ENCODE measurements at regions not wholly inside any gene's neighbourhood (a gene's known extent, or its start where the extent isn't known, plus 50 kb on each side); places are given as distances from the start of the nearest gene placed in this dataset.

DNA sequence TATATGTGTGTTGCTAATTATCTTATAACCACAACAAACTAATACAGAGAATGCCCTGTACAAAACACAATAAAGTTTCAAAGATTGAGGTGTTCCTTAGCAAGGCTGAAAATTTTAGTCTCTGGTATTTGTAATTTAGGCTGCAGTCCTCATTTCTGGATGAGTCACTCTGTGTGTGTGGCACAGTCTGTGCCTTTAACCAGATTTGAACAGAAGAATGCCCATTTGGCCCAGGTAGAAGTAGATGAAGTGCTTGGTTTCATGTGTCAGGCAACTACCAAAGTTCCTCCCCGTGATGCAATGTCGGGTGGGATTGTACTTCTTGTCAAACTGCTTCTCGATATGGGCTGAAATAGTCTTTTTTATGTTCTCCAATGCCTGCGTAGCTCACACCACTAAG is 91.6 kb upstream of the H2AZ1 start:
- no TSS peak for BruUV-seq (replicated peaks)
- Histone ChIP-seq H3K9me3 (replicated peaks; ENCODE audit: control insufficient read depth, insufficient read depth, low read length) (no peaks in the 10 kb centered on the region), H3K36me3 (ENCODE audit: control insufficient read depth in 2 of 2, extremely low read depth in 1 of 2, insufficient read depth in 2 of 2, low read length in 2 of 2) (no peaks in the 10 kb centered on the region), H3K9me1 (replicated peaks; ENCODE audit: control insufficient read depth, extremely low read depth, insufficient read depth, low read length) (no peaks in the 10 kb centered on the region), H3K27me3 (ENCODE audit: control insufficient read depth in 2 of 2, insufficient read depth in 2 of 2, low read length in 2 of 2) (no peaks in the 10 kb centered on the region), H3K4me2 (ENCODE audit: insufficient read depth, low read length) (no peak overlapping the region), H3K4me3 (replicated peaks in 1 of 3; ENCODE audit: insufficient read depth in 1 of 3, low read depth in 1 of 3, low read length in 3 of 3) (no peak overlapping the region), H3K4me1 (ENCODE audit: control insufficient read depth, extremely low read depth, insufficient read depth, low read length) (no peaks in the 10 kb centered on the region), H3K9ac (replicated peaks; ENCODE audit: extremely low read depth, insufficient read depth, low read length) (no peak overlapping the region), H2AFZ (ENCODE audit: low read depth, low read length) (no peak overlapping the region), H4K20me1 (replicated peaks; ENCODE audit: control insufficient read depth, extremely low read depth, insufficient read depth, low read length) (no peaks in the 10 kb centered on the region), H3K27ac (ENCODE audit: insufficient read depth, low read depth, low read length) (no peak overlapping the region), H3K79me2 (ENCODE audit: control insufficient read depth, insufficient read depth, low read length) (no peaks in the 10 kb centered on the region)
- intact Hi-C loops (cut with micrococcal nuclease) (no loop called here), dilution Hi-C loops (cut with MboI; ENCODE audit: extremely low pct_ligation_motif_present, low sequenced_read_pairs) (no loop called here)
- no peak for TF ChIP-seq GATA2 (IDR thresholded peaks at IDR 0.05; ENCODE audit: insufficient read depth, insufficient read length, low read depth, low read length)
- ChIA-PET CTCF (no interaction called here), POLR2A (no interaction called here)
- no peak for FAIRE-seq
- no peak for DNase-seq (ENCODE audit: low read depth, low spot score)

DNA sequence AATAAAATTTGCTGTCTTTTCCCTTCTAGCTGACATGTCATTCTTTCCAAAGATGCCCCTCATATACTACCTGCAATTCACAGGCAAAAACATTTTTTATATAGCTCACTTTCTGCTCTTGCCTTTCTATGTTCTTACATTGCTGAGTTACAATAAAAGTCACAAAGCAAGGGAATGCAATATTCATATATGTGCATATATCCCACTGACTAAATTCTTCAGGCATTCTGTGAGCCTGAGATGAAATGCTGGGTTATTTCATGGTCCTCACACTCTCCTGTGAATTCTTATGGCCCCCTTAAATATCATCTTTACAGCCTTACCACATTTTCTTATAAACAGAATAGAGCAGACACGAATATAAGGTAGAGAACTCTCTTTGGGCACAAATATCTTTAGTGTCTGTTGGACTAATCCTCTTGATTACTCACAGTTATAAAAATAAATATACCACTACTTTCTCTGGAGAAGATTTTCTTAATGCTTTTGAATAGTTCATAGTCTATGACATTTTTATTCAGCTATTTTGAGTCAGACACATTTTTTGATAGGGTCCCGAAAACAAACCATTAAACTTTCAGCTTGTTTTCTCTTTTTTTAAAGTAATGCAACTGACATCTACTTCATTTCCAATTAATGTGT is 84.1 kb upstream of the H2AZ1 start:
- BruUV-seq (replicated peaks): no TSS peak
- dilution Hi-C loops (cut with MboI; ENCODE audit: extremely low pct_ligation_motif_present, low sequenced_read_pairs): no loop called here

More for the DNA sequence above, 84.1 kb upstream of the H2AZ1 start:
- H3K9me3 ChIP-seq (replicated peaks; ENCODE audit: control insufficient read depth, insufficient read depth, low read length): no peaks in the 10 kb centered on the region
- no peaks in the 10 kb centered on the region for H3K27me3 ChIP-seq (ENCODE audit: control insufficient read depth in 2 of 2, insufficient read depth in 2 of 2, low read length in 2 of 2)
- no peak overlapping the region for H3K9ac ChIP-seq (replicated peaks; ENCODE audit: extremely low read depth, insufficient read depth, low read length)
- FAIRE-seq (no peak), DNase-seq (ENCODE audit: low read depth, low spot score) (no peak)
- no peak overlapping the region for H3K4me2 ChIP-seq (ENCODE audit: insufficient read depth, low read length)
- no peaks in the 10 kb centered on the region for H3K79me2 ChIP-seq (ENCODE audit: control insufficient read depth, insufficient read depth, low read length)
- ChIA-PET CTCF (no interaction called here), POLR2A (no interaction called here)
- no peak overlapping the region for H2AFZ ChIP-seq (ENCODE audit: low read depth, low read length)
- no peak overlapping the region for H3K27ac ChIP-seq (ENCODE audit: insufficient read depth, low read depth, low read length)
- no peaks in the 10 kb centered on the region for H4K20me1 ChIP-seq (replicated peaks; ENCODE audit: control insufficient read depth, extremely low read depth, insufficient read depth, low read length)
- no peaks in the 10 kb centered on the region for H3K4me1 ChIP-seq (ENCODE audit: control insufficient read depth, extremely low read depth, insufficient read depth, low read length)
- no peaks in the 10 kb centered on the region for H3K36me3 ChIP-seq (ENCODE audit: control insufficient read depth in 2 of 2, extremely low read depth in 1 of 2, insufficient read depth in 2 of 2, low read length in 2 of 2)
- no peaks in the 10 kb centered on the region for H3K9me1 ChIP-seq (replicated peaks; ENCODE audit: control insufficient read depth, extremely low read depth, insufficient read depth, low read length)
- TF ChIP-seq GATA2 (IDR thresholded peaks at IDR 0.05; ENCODE audit: insufficient read depth, insufficient read length, low read depth, low read length) (no peak), MYC (IDR thresholded peaks at IDR 0.05; ENCODE audit: low read depth, low read length) (no peak), EZH2 (IDR thresholded peaks at IDR 0.05; ENCODE audit: borderline replicate concordance, low read depth, low read length, severe bottlenecking) (no peak), JUN (IDR thresholded peaks at IDR 0.05; ENCODE audit: borderline replicate concordance, insufficient read depth, insufficient read length, low read depth) (no peak), POLR2AphosphoS5 (IDR thresholded peaks at IDR 0.05; ENCODE audit: insufficient read depth, low read depth, low read length) (no peak), POLR2A (IDR thresholded peaks at IDR 0.05; ENCODE audit: low read depth, low read length) (no peak), FOS (IDR thresholded peaks at IDR 0.05; ENCODE audit: borderline replicate concordance, insufficient read depth, low read length) (no peak)
- TF ChIP-seq, protein P1, sequence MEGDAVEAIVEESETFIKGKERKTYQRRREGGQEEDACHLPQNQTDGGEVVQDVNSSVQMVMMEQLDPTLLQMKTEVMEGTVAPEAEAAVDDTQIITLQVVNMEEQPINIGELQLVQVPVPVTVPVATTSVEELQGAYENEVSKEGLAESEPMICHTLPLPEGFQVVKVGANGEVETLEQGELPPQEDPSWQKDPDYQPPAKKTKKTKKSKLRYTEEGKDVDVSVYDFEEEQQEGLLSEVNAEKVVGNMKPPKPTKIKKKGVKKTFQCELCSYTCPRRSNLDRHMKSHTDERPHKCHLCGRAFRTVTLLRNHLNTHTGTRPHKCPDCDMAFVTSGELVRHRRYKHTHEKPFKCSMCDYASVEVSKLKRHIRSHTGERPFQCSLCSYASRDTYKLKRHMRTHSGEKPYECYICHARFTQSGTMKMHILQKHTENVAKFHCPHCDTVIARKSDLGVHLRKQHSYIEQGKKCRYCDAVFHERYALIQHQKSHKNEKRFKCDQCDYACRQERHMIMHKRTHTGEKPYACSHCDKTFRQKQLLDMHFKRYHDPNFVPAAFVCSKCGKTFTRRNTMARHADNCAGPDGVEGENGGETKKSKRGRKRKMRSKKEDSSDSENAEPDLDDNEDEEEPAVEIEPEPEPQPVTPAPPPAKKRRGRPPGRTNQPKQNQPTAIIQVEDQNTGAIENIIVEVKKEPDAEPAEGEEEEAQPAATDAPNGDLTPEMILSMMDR (IDR thresholded peaks at IDR 0.05; ENCODE audit: extremely low read depth in 1 of 2, insufficient read depth in 1 of 2, low read depth in 1 of 2, low read length in 2 of 2): no peak
- TF ChIP-seq, protein P2, sequence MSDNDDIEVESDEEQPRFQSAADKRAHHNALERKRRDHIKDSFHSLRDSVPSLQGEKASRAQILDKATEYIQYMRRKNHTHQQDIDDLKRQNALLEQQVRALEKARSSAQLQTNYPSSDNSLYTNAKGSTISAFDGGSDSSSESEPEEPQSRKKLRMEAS (IDR thresholded peaks at IDR 0.05; ENCODE audit: insufficient read depth, insufficient read length): no peak
- intact Hi-C loops (cut with micrococcal nuclease): no loop called here
- no peak overlapping the region for H3K4me3 ChIP-seq (replicated peaks in 1 of 3; ENCODE audit: insufficient read depth in 1 of 3, low read depth in 1 of 3, low read length in 3 of 3)
